SK-N-SH treated with all-trans-retinoic acid at 6 μM for 48 hours (cell line): ENCODE measurements at regions not wholly inside any gene's neighbourhood (a gene's known extent, or its start where the extent isn't known, plus 50 kb on each side); places are given as distances from the start of the nearest gene placed in this dataset.

ENCODE experiments used
- PATZ1 ChIP-seq: fragments of 250-450 bp; sonication (Bioruptor Pico); IDR thresholded peaks from 2 replicates; pipeline ENCODE4 v1.8.0; 2020; ENCODE audit warnings: mild to moderate bottlenecking, moderate library complexity, borderline replicate concordance
- ZNF565 ChIP-seq: fragments of 450-650 bp; formaldehyde crosslinking; conservative IDR thresholded peaks from 2 replicates; pipeline ENCODE4 v1.5.0; 2020; ENCODE audit warnings: low read depth, mild to moderate bottlenecking, moderate library complexity

GRCh38 chr15:25498835-25499234, 60.0 kb upstream of the UBE3A start:
- TF ChIP-seq ZNF565 (CRISPR knock-in tag) (no peak), PATZ1 (CRISPR knock-in tag) (no peak)
